HG03095 (cell line): ENCODE measurements at regions not wholly inside any gene's neighbourhood (a gene's known extent, or its start where the extent isn't known, plus 50 kb on each side); places are given as distances from the start of the nearest gene placed in this dataset.
"Not testable (repeated sequence)": the region's sequence is repeated elsewhere in the genome, so short reads cannot be mapped to it uniquely, and the experiment has no call there.

Experiments used
- ATAC-seq: cut with Tn5 transposase; IDR thresholded peaks from one replicate; pipeline ENCODE4 v1.9.1; 2021; ENCODE audit warnings: moderate library complexity; ENCODE audit not compliant: unreplicated experiment

GRCh38 chr12:73009138-73009834 is 737.1 kb downstream of the TRHDE start:
- ATAC-seq: not testable (repeated sequence)

- no peak for ATAC-seq
Measured at GRCh38 chr12:73017981-73018380, 745.8 kb downstream of the TRHDE start.

- ATAC-seq: no peak
Measured at GRCh38 chr12:73053893-73054292, 781.7 kb downstream of the TRHDE start.

GRCh38 chr12:73057428-73057827 is 785.3 kb downstream of the TRHDE start:
- ATAC-seq: no peak

GRCh38 chr12:73065913-73066312 is 793.7 kb downstream of the TRHDE start:
- no peak for ATAC-seq

- no peak for ATAC-seq
Measured at GRCh38 chr12:73067616-73068015, 795.4 kb downstream of the TRHDE start.

- ATAC-seq: no peak
Measured at GRCh38 chr12:73072214-73072613, 800.0 kb downstream of the TRHDE start.

- no peak for ATAC-seq
Measured at GRCh38 chr12:73076760-73077159, 804.6 kb downstream of the TRHDE start.

GRCh38 chr12:73083736-73084135 is 811.6 kb downstream of the TRHDE start:
- ATAC-seq: no peak

GRCh38 chr12:73106296-73106695 is 834.1 kb downstream of the TRHDE start:
- no peak for ATAC-seq

- ATAC-seq: no peak
Measured at GRCh38 chr12:73106896-73107295, 834.7 kb downstream of the TRHDE start.

GRCh38 chr12:73110816-73111215 is 838.6 kb downstream of the TRHDE start:
- ATAC-seq: no peak

- ATAC-seq: no peak
Measured at GRCh38 chr12:73112035-73112816, 840.1 kb downstream of the TRHDE start.

- ATAC-seq: no peak
Measured at GRCh38 chr12:73124480-73124879, 852.3 kb downstream of the TRHDE start.

GRCh38 chr12:73125148-73125547 is 853.0 kb downstream of the TRHDE start:
- no peak for ATAC-seq

- no peak for ATAC-seq
Measured at GRCh38 chr12:73136386-73136785, 864.2 kb downstream of the TRHDE start.

GRCh38 chr12:73139642-73140041 is 867.5 kb downstream of the TRHDE start:
- not testable (repeated sequence) for ATAC-seq

GRCh38 chr12:73158341-73158740 is 886.2 kb downstream of the TRHDE start:
- ATAC-seq: no peak

GRCh38 chr12:73159954-73160353 is 887.8 kb downstream of the TRHDE start:
- ATAC-seq: no peak

- ATAC-seq: no peak
Measured at GRCh38 chr12:73161970-73162369, 889.8 kb downstream of the TRHDE start.

- ATAC-seq: no peak
Measured at GRCh38 chr12:73180734-73181133, 908.6 kb downstream of the TRHDE start.

GRCh38 chr12:73181244-73181643 is 909.1 kb downstream of the TRHDE start:
- ATAC-seq: no peak
